ENCODE measurements at regions not wholly inside any gene's neighbourhood (a gene's known extent, or its start where the extent isn't known, plus 50 kb on each side); places are given as distances from the start of the nearest gene placed in this dataset.

- TF ChIP-seq CTCF (IDR thresholded peaks at IDR 0.05) (no peak), POLR2AphosphoS5 (IDR thresholded peaks at IDR 0.05; ENCODE audit: low read depth, low read length) (no peak), TCF7L2 (IDR thresholded peaks at IDR 0.05; ENCODE audit: low read depth, low read length) (no peak)
These were observed 71.1 kb upstream of the WNT7B start for GRCh38 chr22:46047841-46048595.

Measured in Panc1 (cell line).